Esophagus muscularis mucosa (tissue), 4 donors: ENCODE measurements at regions not wholly inside any gene's neighbourhood (a gene's known extent, or its start where the extent isn't known, plus 50 kb on each side); places are given as distances from the start of the nearest gene placed in this dataset.

Experiments used
- EP300 ChIP-seq: sonication (generic); formaldehyde crosslinking; IDR thresholded peaks from one replicate; pipeline ENCODE4 v1.6.1; 2017; ENCODE audit warnings: antibody characterized with exemption
- POLR2A ChIP-seq: fragments of 450-650 bp; IDR thresholded peaks from one replicate; pipeline ENCODE4 v1.6.1; 2017; ENCODE audit warnings: antibody characterized with exemption, moderate library complexity, mild to moderate bottlenecking, low read depth
- TF ChIP-seq, protein P1 (sequence below), 3 experiments: fragments of 200-600 bp in 2 of 3; fragments of 450-650 bp in 1 of 3; sonication (generic) in 2 of 3; IDR thresholded peaks; one replicate each; pipeline ENCODE4 v1.5.1; 2017 to 2019; ENCODE audit warnings: antibody characterized with exemption in 3 of 3, mild to moderate bottlenecking in 2 of 3, moderate library complexity in 1 of 3

DNA sequence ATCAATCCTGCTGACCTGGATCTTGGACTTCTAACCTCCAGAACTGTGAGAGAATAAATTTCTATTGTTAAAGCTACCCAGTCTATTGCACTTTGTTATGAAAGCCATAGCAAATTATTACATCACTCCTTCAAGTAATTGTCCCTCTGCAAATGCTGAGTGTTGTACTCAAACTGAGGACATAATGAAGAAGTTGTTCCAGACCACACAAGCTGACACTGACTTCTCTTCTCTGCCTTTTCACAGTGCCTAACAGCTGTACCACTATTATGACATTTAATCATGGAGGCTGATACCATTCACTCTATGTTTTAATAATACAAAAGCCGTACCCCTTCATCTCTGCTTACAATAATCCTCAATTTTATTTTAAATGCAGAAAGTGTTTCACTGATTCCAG is 424.1 kb upstream of the PIK3C3 start:
- TF ChIP-seq, protein P1, sequence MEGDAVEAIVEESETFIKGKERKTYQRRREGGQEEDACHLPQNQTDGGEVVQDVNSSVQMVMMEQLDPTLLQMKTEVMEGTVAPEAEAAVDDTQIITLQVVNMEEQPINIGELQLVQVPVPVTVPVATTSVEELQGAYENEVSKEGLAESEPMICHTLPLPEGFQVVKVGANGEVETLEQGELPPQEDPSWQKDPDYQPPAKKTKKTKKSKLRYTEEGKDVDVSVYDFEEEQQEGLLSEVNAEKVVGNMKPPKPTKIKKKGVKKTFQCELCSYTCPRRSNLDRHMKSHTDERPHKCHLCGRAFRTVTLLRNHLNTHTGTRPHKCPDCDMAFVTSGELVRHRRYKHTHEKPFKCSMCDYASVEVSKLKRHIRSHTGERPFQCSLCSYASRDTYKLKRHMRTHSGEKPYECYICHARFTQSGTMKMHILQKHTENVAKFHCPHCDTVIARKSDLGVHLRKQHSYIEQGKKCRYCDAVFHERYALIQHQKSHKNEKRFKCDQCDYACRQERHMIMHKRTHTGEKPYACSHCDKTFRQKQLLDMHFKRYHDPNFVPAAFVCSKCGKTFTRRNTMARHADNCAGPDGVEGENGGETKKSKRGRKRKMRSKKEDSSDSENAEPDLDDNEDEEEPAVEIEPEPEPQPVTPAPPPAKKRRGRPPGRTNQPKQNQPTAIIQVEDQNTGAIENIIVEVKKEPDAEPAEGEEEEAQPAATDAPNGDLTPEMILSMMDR (IDR thresholded peaks at IDR 0.05), result no peak
- TF ChIP-seq POLR2A, result no peak
- no peak for TF ChIP-seq EP300
